ENCODE measurements at regions not wholly inside any gene's neighbourhood (a gene's known extent, or its start where the extent isn't known, plus 50 kb on each side); places are given as distances from the start of the nearest gene placed in this dataset.
A peak's percentile ranks its signal among the peaks of the same experiment; 100 is the strongest.

- H3K4me1 ChIP-seq = no peaks in the 10 kb centered on the region
- intact Hi-C loops (cut with DNase I; ENCODE audit: low total_unique reads) = no loop called here
- H3K27ac ChIP-seq = no peak overlapping the region
- 53 to 64% (median 56%) methylated on average over 9 of the region's 9 CpGs for WGBS, 5 donors
- no peaks in the 10 kb centered on the region for H3K9me3 ChIP-seq
- no peak overlapping the region for H3K4me3 ChIP-seq
- TF ChIP-seq POLR2A (IDR thresholded peaks at IDR 0.05) = no peak
- no peak for TF ChIP-seq POLR2AphosphoS5 (IDR thresholded peaks at IDR 0.05)
- TF ChIP-seq CTCF (IDR thresholded peaks at IDR 0.05 in 8 of 11, conservative IDR thresholded peaks at IDR 0.05 in 3 of 11) = no peak
- H3K36me3 ChIP-seq = no peaks in the 10 kb centered on the region
- DNase-seq = no peak
- H3K27me3 ChIP-seq (replicated peaks in 1 of 7) = no peaks in the 10 kb centered on the region
Observed at GRCh38 chr7:153422291-153423209, 629.6 kb upstream of the DPP6 start.

- WGBS, 5 donors = 69 to 97% (median 90%) methylated on average over 2 of the region's 2 CpGs
- H3K27ac ChIP-seq = no peak overlapping the region
- H3K36me3 ChIP-seq = no peaks in the 10 kb centered on the region
- H3K4me3 ChIP-seq = no peak overlapping the region
- no peak for TF ChIP-seq CTCF (IDR thresholded peaks at IDR 0.05 in 8 of 11, conservative IDR thresholded peaks at IDR 0.05 in 3 of 11)
- no peak for TF ChIP-seq POLR2AphosphoS5 (IDR thresholded peaks at IDR 0.05)
- no peaks in the 10 kb centered on the region for H3K9me3 ChIP-seq
- H3K27me3 ChIP-seq (replicated peaks in 1 of 7) = no peaks in the 10 kb centered on the region
- no peak for DNase-seq
- H3K4me1 ChIP-seq = no peaks in the 10 kb centered on the region
- intact Hi-C loops (cut with DNase I; ENCODE audit: low total_unique reads) = no loop called here
Observed at GRCh38 chr7:153423210-153423590, 629.0 kb upstream of the DPP6 start.

DNA sequence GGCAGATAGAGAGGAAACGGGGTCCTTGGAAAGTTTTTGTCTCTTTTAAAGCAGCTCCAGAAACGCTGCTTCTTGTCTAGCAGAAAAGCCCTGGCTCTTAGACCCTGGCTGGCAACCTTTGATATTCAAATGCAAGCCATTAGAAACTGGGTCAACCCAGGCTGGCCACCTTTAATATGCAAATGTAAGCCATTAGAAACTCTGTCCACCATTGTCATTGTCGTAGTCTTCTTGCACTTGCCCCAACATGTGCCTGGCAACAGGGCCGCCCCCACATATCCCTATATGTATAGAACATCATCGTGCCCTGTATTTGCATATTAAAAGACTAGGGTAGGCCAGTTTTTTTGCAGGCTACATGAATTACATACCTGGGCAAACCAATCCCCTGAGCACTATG lies 621.3 kb upstream of the DPP6 start:
- WGBS, 5 donors = 65 to 79% (median 75%) methylated on average over 5 of the region's 5 CpGs
- peaks cover 0 to 25% (median 0%) of the 10 kb centered on the region in 8 donors for H3K9me3 ChIP-seq
- H3K4me1 ChIP-seq = no peaks in the 10 kb centered on the region
- H3K27me3 ChIP-seq (replicated peaks in 1 of 7) = no peaks in the 10 kb centered on the region
- intact Hi-C loops (cut with DNase I; ENCODE audit: low total_unique reads) = no loop called here
- H3K36me3 ChIP-seq = no peaks in the 10 kb centered on the region
- no peak overlapping the region for H3K4me3 ChIP-seq
- no peak overlapping the region for H3K27ac ChIP-seq
- DNase-seq = no peak
- TF ChIP-seq CTCF (IDR thresholded peaks at IDR 0.05 in 8 of 11, conservative IDR thresholded peaks at IDR 0.05 in 3 of 11) = no peak
- no peak for TF ChIP-seq POLR2A (IDR thresholded peaks at IDR 0.05)
- no peak for TF ChIP-seq POLR2AphosphoS5 (IDR thresholded peaks at IDR 0.05)

DNA sequence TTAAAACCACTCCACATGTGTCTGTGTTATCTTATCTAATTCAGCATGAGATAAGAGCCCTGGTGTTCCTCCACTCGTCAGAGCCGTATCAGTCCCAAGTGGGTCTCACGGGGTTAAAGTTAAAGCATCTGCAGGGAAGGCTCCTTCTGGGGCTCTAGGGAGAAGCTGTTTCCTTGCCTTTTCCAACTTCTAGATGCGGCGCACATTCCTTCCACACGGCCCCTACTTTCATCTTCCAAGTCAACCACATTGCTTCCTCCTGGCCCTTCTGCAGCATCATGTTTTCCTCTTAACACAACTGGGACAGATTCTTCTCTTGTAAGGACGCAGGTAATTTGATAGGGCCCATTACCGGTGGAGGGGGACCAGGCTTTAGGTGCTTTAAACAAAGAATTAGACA lies 620.1 kb upstream of the DPP6 start:
- TF ChIP-seq POLR2AphosphoS5 (IDR thresholded peaks at IDR 0.05) (no peak), CTCF (IDR thresholded peaks at IDR 0.05 in 8 of 11, conservative IDR thresholded peaks at IDR 0.05 in 3 of 11) (peak in 1 of 11 experiments; percentile 16)
- DNase-seq = no peak
- H3K4me1 ChIP-seq = no peaks in the 10 kb centered on the region
- no peak overlapping the region for H3K4me3 ChIP-seq
- H3K27ac ChIP-seq = no peak overlapping the region
- intact Hi-C loops (cut with DNase I; ENCODE audit: low total_unique reads) = no loop called here
- H3K27me3 ChIP-seq (replicated peaks in 1 of 7) = no peaks in the 10 kb centered on the region
- H3K36me3 ChIP-seq = no peaks in the 10 kb centered on the region
- WGBS, 5 donors = 38 to 64% (median 54%) methylated on average over 8 of the region's 8 CpGs
- peaks cover 0 to 25% (median 0%) of the 10 kb centered on the region in 8 donors for H3K9me3 ChIP-seq

Data from spleen (tissue), 11 donors.